HG02759 (cell line): ENCODE measurements at regions not wholly inside any gene's neighbourhood (a gene's known extent, or its start where the extent isn't known, plus 50 kb on each side); places are given as distances from the start of the nearest gene placed in this dataset.

Experiments
- ATAC-seq: cut with Tn5 transposase; IDR thresholded peaks from one replicate; pipeline ENCODE4 v1.9.1; 2021; ENCODE audit warnings: mild to moderate bottlenecking, moderate library complexity; ENCODE audit not compliant: unreplicated experiment

- no peak for ATAC-seq
These were observed 117.9 kb upstream of the CFAP20DC start for GRCh38 chr3:59167756-59168155.

- ATAC-seq = no peak
These were observed 114.1 kb upstream of the CFAP20DC start for GRCh38 chr3:59163953-59164352.

GRCh38 chr3:59161048-59161447, 111.2 kb upstream of the CFAP20DC start:
- ATAC-seq = no peak

GRCh38 chr3:59160133-59160746, 110.4 kb upstream of the CFAP20DC start:
- no peak for ATAC-seq

- no peak for ATAC-seq
These were observed 103.8 kb upstream of the CFAP20DC start for GRCh38 chr3:59153648-59154047.

GRCh38 chr3:59152943-59153342, 103.1 kb upstream of the CFAP20DC start:
- ATAC-seq = no peak

- ATAC-seq = no peak
These were observed 100.2 kb upstream of the CFAP20DC start for GRCh38 chr3:59150039-59150438.

GRCh38 chr3:59149166-59149565, 99.3 kb upstream of the CFAP20DC start:
- ATAC-seq = no peak

- no peak for ATAC-seq
These were observed 93.6 kb upstream of the CFAP20DC start for GRCh38 chr3:59143447-59143846.

- ATAC-seq = no peak
These were observed 92.7 kb upstream of the CFAP20DC start for GRCh38 chr3:59142556-59142955.

- no peak for ATAC-seq
These were observed 89.1 kb upstream of the CFAP20DC start for GRCh38 chr3:59138966-59139365.

GRCh38 chr3:59137415-59137814, 87.6 kb upstream of the CFAP20DC start:
- ATAC-seq = no peak

GRCh38 chr3:59136081-59136480, 86.3 kb upstream of the CFAP20DC start:
- ATAC-seq = no peak

- no peak for ATAC-seq
These were observed 85.3 kb upstream of the CFAP20DC start for GRCh38 chr3:59135096-59135495.

GRCh38 chr3:59133311-59133710, 83.5 kb upstream of the CFAP20DC start:
- no peak for ATAC-seq

- no peak for ATAC-seq
These were observed 81.4 kb upstream of the CFAP20DC start for GRCh38 chr3:59131016-59131766.

GRCh38 chr3:59128685-59129084, 78.9 kb upstream of the CFAP20DC start:
- ATAC-seq = no peak

- no peak for ATAC-seq
These were observed 77.2 kb upstream of the CFAP20DC start for GRCh38 chr3:59127071-59127470.

GRCh38 chr3:59126446-59126845, 76.6 kb upstream of the CFAP20DC start:
- ATAC-seq = no peak

- no peak for ATAC-seq
These were observed 71.7 kb upstream of the CFAP20DC start for GRCh38 chr3:59121346-59122144.

GRCh38 chr3:59118928-59119327, 69.1 kb upstream of the CFAP20DC start:
- no peak for ATAC-seq

GRCh38 chr3:59117396-59117795, 67.6 kb upstream of the CFAP20DC start:
- ATAC-seq = no peak
